GM18502 (cell line): ENCODE measurements at regions not wholly inside any gene's neighbourhood (a gene's known extent, or its start where the extent isn't known, plus 50 kb on each side); places are given as distances from the start of the nearest gene placed in this dataset.

Source experiments
- ATAC-seq: cut with Tn5 transposase; IDR thresholded peaks from one replicate; pipeline ENCODE4 v1.9.1; 2021; ENCODE audit warnings: mild to moderate bottlenecking; ENCODE audit not compliant: unreplicated experiment, poor library complexity

- ATAC-seq: peak; percentile 30
Observed at GRCh38 chr2:184463102-184463865, 135.0 kb upstream of the ZNF804A start.

DNA sequence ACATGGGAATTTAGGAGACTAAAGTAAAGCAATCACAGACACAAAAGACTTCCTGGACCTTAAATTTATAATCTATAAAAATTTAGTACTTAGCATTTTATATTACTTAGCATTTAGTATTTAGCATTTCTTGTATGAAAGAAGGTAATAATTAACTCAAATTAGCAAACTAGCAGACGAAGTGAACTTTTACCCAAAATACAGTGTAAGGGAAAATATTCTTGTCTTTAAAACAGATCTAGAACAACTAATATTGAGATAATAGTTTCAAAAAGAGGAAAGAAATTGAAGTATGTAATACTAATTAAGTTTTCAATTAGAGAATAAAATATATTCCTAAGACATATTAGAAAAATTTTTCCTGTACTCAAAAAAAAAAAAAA lies 134.5 kb upstream of the ZNF804A start:
- ATAC-seq: no peak

DNA sequence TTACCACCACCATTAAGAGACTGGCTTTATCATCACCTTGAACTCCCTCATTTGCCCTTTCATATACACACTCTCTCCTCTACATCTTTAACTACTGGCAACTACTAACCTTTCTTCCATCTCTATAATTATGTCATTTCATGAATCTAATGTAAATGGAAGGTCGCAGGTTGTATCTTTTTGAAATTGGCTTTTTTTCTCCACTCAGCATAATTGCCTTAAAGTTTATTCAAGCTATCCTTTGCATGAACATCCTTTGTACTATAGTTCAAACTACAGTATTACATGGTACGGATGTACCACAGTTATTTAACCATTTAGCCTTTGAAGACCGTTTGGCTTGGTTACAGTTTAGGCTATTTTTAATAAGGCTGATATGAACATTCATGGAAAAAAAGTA lies 129.5 kb upstream of the ZNF804A start:
- no peak for ATAC-seq

DNA sequence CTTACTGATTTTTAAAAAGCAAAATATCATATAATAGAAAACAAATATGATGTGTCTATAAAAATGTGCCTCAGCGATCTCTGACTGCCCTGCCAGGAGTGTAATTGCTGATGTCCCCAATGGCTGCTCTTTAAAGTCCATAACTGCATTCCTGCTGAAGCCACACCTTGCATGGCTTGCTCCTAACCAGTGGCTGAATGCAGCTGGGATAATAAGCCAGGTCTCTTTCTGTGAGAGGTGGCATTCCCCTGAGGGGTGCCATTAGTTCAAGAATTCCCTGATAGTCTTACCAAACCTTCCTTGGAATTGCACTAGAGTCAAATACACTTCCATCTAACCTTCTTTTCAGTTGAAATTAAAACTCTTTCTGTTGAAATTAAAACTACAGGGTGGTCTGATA lies 125.8 kb upstream of the ZNF804A start:
- ATAC-seq: no peak

DNA sequence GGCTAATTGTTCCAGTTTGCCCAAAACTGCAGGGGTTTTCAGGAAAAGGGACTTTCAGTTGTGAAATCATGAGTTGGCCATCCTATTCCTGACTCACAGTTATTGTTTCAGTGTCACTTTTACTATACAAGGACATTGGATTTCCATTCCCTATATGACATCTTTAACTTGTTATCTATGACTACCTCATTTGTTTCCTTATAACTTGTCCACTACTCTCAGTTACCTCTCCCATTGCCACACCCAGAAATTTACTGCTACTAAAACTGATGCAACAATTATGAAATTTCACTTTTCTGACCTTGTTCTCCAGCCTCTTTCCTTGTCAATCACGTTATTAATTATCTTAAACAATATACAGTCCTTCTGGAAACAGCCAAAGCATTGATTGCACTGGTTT lies 116.5 kb upstream of the ZNF804A start:
- no peak for ATAC-seq

DNA sequence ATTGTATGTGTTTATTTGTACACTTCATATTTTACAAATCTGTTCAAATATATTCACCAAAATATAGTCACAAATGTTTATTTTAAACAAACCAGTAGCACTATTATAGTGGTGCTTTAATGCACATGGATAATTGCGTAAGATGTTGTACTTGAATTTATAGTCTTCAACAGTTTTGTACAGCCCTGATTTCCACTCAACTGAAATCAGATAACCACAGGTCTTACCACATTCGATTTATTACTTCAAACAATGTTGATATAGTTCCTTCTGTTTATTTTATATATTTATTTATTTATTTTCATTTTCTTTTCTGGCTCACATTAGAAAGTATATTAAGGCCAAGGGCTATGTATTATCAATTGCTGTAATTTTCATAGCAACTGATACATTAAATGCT lies 99.4 kb upstream of the ZNF804A start:
- no peak for ATAC-seq

DNA sequence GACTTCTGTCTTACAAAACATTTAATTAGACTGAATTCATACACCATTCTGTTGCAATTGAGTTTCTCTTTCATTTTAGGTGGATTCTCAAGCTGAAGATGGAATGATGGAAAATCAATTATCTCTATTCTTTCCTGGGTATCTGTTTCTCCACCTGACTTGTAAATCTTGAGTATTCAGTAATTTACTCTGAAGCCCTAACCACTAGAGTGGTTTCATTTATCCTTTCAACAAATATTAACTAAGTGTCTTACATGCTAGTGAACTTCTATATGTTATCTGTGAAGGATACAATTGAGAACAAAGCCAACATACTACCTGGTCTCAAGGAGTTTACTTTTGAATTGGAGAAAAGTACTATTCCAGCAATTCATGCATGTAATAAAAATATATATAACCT lies 94.1 kb upstream of the ZNF804A start:
- no peak for ATAC-seq

DNA sequence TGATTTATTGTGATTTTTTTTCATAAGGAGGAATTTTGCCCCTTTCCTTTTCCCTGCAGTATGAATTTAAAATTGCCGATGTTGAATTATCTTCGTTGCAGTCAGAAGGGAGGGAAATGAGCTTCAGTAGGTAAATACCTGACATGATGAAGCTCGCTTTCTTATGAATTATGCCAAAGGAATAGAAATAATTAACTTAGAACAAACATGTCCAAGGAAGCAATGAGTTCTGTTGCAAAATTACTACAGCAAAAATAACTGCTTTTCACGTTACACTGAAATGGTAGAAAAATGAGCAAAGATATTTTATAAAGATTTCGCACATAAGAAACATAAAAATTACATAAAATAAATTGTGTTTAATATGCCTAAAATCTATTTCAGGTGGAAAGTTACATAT lies 91.1 kb upstream of the ZNF804A start:
- no peak for ATAC-seq

DNA sequence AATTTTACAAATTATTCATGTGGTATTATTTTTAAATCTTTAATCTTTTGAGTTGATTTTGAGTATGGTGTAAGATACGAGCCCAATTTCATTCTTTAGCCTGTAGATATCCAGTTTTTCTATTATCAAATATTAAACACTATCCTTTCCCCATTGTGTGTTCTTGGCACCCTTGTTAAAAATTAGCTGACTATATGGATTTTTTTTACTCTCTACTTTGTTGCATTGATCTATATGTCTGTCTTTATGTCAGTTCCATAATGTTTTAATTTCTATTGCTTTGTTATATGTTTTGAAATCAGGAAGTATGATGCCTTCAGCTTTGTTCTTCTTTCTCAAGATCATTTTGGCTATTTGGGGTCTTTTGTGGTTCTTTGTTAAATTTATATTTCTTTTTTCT lies 80.9 kb upstream of the ZNF804A start:
- no peak for ATAC-seq

GRCh38 chr2:184520441-184520840 lies 77.9 kb upstream of the ZNF804A start:
- ATAC-seq: no peak

- no peak for ATAC-seq
Observed at GRCh38 chr2:184523732-184524131, 74.6 kb upstream of the ZNF804A start.

- ATAC-seq: no peak
Observed at GRCh38 chr2:184524551-184525382, 73.6 kb upstream of the ZNF804A start.

GRCh38 chr2:184527058-184527457 lies 71.3 kb upstream of the ZNF804A start:
- no peak for ATAC-seq

DNA sequence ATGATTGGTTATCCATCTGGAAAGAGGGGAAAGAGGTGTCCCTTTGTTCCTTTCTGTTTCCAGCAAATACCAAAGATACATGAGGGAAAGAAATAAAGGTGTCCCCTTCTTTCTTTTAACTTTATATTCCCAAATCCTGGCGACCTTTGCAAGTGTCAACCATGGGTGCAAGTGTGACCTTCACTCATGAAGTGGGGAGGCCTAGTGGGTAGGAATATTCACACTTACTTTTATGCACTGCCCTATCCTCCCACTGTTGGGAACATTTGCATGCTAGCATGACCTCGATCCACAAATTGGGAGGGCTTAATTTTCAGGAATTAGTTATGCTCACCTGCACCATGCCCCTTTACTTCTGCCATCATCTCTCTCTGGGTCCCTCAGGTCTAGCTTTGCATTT lies 70.2 kb upstream of the ZNF804A start:
- no peak for ATAC-seq

- ATAC-seq: no peak
Observed at GRCh38 chr2:184530239-184530638, 68.1 kb upstream of the ZNF804A start.

DNA sequence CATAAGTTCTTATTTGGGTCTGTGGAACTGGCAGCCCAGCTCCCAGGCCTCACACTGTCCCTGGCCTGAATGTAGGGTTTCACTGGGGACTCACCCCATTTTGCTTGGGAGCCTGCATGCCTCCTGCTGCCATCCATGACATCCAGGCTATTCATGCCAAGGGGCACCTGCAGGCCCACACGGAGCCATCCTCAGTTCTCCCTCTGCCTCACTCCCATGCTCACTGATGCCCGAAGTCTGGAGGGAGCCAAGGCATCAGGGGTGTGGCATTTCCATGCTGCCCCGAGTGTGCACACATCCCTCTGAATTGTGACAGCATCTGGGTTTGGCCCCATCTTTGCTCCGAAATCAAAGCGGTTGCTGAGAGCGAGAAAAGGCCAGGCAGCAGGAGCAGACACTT lies 67.4 kb upstream of the ZNF804A start:
- ATAC-seq: no peak

GRCh38 chr2:184532551-184532950 lies 65.8 kb upstream of the ZNF804A start:
- no peak for ATAC-seq

- ATAC-seq: no peak
Observed at GRCh38 chr2:184534986-184535385, 63.3 kb upstream of the ZNF804A start.

DNA sequence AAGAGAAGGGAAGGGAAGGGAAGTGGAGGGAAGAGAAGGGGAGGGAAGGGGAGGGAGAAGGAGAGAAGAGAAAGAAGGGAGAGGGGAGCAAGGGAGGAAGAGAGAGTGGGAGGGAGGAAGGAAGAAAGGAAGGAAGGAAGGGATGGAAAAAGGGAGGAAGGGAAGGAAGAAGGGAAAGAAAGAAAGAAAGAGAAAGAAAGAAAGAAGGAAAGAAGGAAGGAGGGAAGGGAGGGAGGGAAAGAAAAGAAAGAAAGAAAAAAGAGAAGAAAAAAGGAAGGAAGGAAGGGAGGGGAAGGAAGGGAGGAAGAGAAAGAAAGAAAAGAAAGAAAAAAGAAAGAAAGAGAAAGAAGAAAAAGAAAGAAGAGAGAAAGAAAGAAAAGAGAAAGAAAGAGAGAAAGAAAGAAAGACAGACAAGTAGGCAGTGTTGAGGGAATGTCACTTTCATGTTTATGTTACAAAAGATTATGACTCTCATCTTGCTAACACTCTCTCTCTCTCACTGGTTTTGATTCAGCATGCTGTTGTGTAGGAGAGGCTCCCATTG lies 58.0 kb upstream of the ZNF804A start:
- no peak for ATAC-seq

- no peak for ATAC-seq
Observed at GRCh38 chr2:184541591-184541990, 56.7 kb upstream of the ZNF804A start.

DNA sequence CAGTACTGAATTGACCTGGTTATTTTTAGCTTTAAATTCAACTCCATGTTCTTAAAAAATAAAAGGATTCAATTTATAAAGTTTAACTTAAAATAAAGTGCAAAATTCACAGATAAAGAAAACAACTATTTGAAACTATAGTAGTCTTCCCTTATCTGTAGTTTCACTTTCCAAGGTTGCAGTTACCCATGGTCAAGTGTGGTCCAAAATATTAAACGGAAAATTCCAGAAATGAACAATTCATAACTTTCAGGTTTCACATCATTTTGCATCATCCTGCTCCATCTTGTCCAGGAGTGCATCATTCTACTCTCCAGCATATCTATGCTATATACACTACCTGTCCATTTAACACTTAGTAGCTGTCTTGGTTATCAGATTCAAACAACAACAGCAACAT lies 54.5 kb upstream of the ZNF804A start:
- ATAC-seq: no peak
